ENCODE measurements at regions not wholly inside any gene's neighbourhood (a gene's known extent, or its start where the extent isn't known, plus 50 kb on each side); places are given as distances from the start of the nearest gene placed in this dataset.
A peak's percentile ranks its signal among the peaks of the same experiment; 100 is the strongest.

GRCh38 chr5:163005949-163006348, 431.4 kb upstream of the CCNG1 start:
- TF ChIP-seq, protein P1, sequence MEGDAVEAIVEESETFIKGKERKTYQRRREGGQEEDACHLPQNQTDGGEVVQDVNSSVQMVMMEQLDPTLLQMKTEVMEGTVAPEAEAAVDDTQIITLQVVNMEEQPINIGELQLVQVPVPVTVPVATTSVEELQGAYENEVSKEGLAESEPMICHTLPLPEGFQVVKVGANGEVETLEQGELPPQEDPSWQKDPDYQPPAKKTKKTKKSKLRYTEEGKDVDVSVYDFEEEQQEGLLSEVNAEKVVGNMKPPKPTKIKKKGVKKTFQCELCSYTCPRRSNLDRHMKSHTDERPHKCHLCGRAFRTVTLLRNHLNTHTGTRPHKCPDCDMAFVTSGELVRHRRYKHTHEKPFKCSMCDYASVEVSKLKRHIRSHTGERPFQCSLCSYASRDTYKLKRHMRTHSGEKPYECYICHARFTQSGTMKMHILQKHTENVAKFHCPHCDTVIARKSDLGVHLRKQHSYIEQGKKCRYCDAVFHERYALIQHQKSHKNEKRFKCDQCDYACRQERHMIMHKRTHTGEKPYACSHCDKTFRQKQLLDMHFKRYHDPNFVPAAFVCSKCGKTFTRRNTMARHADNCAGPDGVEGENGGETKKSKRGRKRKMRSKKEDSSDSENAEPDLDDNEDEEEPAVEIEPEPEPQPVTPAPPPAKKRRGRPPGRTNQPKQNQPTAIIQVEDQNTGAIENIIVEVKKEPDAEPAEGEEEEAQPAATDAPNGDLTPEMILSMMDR (IDR thresholded peaks at IDR 0.05; ENCODE audit: low read length): peak; percentile 10; the same call in 1 of the 2 replicates
- TF ChIP-seq EZH2 (IDR thresholded peaks at IDR 0.05; ENCODE audit: borderline replicate concordance, low read length): no peak

Data from OCI-LY1 (cell line).